ENCODE measurements at regions not wholly inside any gene's neighbourhood (a gene's known extent, or its start where the extent isn't known, plus 50 kb on each side); places are given as distances from the start of the nearest gene placed in this dataset.

GRCh38 chr1:241423541-241424479 is 66.8 kb upstream of the RGS7 start:
- no peak for TF ChIP-seq EZH2phosphoT487 (IDR thresholded peaks at IDR 0.05; ENCODE audit: borderline replicate concordance, low read length)
- no peak for TF ChIP-seq EZH2 (IDR thresholded peaks at IDR 0.05; ENCODE audit: low read length, unreplicated experiment)

All from PC-3 (cell line).